H1 (cell line): ENCODE measurements at regions not wholly inside any gene's neighbourhood (a gene's known extent, or its start where the extent isn't known, plus 50 kb on each side); places are given as distances from the start of the nearest gene placed in this dataset.

Source experiments
- CTCF ChIA-PET: fragments of 300-600 bp; sonication (Branson Sonifier 250); formaldehyde crosslinking; loops from one replicate; lab custom pipeline; 2021; ENCODE audit not compliant: partially characterized antibody; lab: Charles Lee
- POLR2A ChIA-PET: fragments of 300-600 bp; sonication (Branson Sonifier 250); formaldehyde crosslinking; loops from one replicate; lab custom pipeline; 2021; ENCODE audit warnings: inconsistent platforms; ENCODE audit not compliant: partially characterized antibody; lab: Charles Lee
- DNase-seq, 2 experiments: peaks; one replicate each; pipeline versions ENCODE4 v3.0.0 to v3.0.0-alpha.2; 2010 to 2022; ENCODE audit warnings: low spot score in 2 of 2, low read depth in 1 of 2, mixed read lengths in 1 of 2
- FAIRE-seq: peaks from 2 replicates; lab custom pipeline; 2011; peaks lifted over from hg19 to GRCh38; lab: Jason Lieb, UNC
- H2AFZ ChIP-seq: 2 replicates; pipeline ENCODE4 v1.8.1; 2012; ENCODE audit warnings: low read length, inconsistent platforms
- H2AK5ac ChIP-seq: 2 replicates; pipeline ENCODE4 v1.6.1; 2013; ENCODE audit warnings: low read depth, low read length
- H2BK120ac ChIP-seq: replicated peaks from 2 replicates; pipeline ENCODE3; 2013; ENCODE audit warnings: low read depth, low read length, inconsistent platforms
- H2BK12ac ChIP-seq: 2 replicates; pipeline ENCODE4 v1.6.1; 2013; ENCODE audit warnings: low read depth, low read length
- H2BK15ac ChIP-seq: 2 replicates; pipeline ENCODE4 v1.6.1; 2013; ENCODE audit warnings: low read length
- H2BK20ac ChIP-seq: 2 replicates; pipeline ENCODE4 v1.6.1; 2013; ENCODE audit warnings: low read length
- H2BK5ac ChIP-seq: 2 replicates; pipeline ENCODE4 v1.6.1; 2013; ENCODE audit warnings: low read depth, low read length
- H3K14ac ChIP-seq: 2 replicates; pipeline ENCODE4 v1.6.1; 2013; ENCODE audit warnings: inconsistent platforms; ENCODE audit not compliant: insufficient read length
- H3K18ac ChIP-seq: 2 replicates; pipeline ENCODE4 v1.6.1; 2013; ENCODE audit warnings: low read length; ENCODE audit errors: extremely low read depth
- H3K23ac ChIP-seq: 2 replicates; pipeline ENCODE4 v1.6.1; 2013; ENCODE audit warnings: inconsistent platforms; ENCODE audit not compliant: insufficient read length
- H3K23me2 ChIP-seq: 2 replicates; pipeline ENCODE4 v1.6.1; 2013; ENCODE audit warnings: low read depth, low read length
- H3K27ac ChIP-seq: 2 replicates; pipeline ENCODE4 v1.6.1; 2011; ENCODE audit warnings: low read depth, low read length, inconsistent platforms
- H3K27me3 ChIP-seq, 4 experiments: replicated peaks in 1 of 4; 1 replicate in 1 of 4; 2 replicates in 3 of 4; pipeline versions ENCODE4 v1.6.1 to v1.8.1; 2011 to 2013; ENCODE audit warnings: low read length in 3 of 4, mild to moderate bottlenecking in 3 of 4, inconsistent platforms in 2 of 4, mixed read lengths in 2 of 4, moderate library complexity in 1 of 4; ENCODE audit not compliant: control insufficient read depth in 3 of 4, insufficient read depth in 3 of 4; ENCODE audit errors: extremely low read depth in 1 of 4
- H3K36me3 ChIP-seq, 4 experiments: 2 replicates each; pipeline versions ENCODE4 v1.6.1 to v1.8.1; 2011 to 2013; ENCODE audit warnings: mild to moderate bottlenecking in 4 of 4, low read length in 3 of 4, moderate library complexity in 2 of 4, control low read depth in 1 of 4, inconsistent platforms in 1 of 4; ENCODE audit not compliant: insufficient read depth in 4 of 4, control insufficient read depth in 2 of 4
- H3K4ac ChIP-seq: replicated peaks from 2 replicates; pipeline ENCODE3; 2013; ENCODE audit warnings: low read length, low read depth, mixed read lengths, inconsistent platforms; ENCODE audit not compliant: insufficient read length
- H3K4me1 ChIP-seq, 4 experiments: replicated peaks in 1 of 4; 1 replicate in 1 of 4; 2 replicates in 3 of 4; pipeline versions ENCODE4 v1.6.1 to v1.8.1; 2011 to 2013; ENCODE audit warnings: low read length in 3 of 4, inconsistent platforms in 2 of 4, mixed read lengths in 1 of 4; ENCODE audit not compliant: insufficient read depth in 4 of 4, control insufficient read depth in 3 of 4
- H3K4me2 ChIP-seq, 2 experiments: 2 replicates each; pipeline versions ENCODE4 v1.6.1 to v1.8.1; 2011 to 2013; ENCODE audit warnings: low read depth in 2 of 2, low read length in 2 of 2, control low read depth in 1 of 2, inconsistent platforms in 1 of 2, mild to moderate bottlenecking in 1 of 2; ENCODE audit not compliant: insufficient read depth in 1 of 2
- H3K4me3 ChIP-seq, 4 experiments: fragments of 200-600, 300-600 bp in 1 of 4; sonication (generic), shearing (Covaris generic), sonication (Bioruptor Twin) in 1 of 4; 2 replicates each; pipeline versions ENCODE4 v1.5.1 to v1.8.1; 2011 to 2016; ENCODE audit warnings: low read length in 4 of 4, low read depth in 3 of 4, control low read depth in 2 of 4, inconsistent platforms in 2 of 4, mild to moderate bottlenecking in 2 of 4, mixed read lengths in 1 of 4, moderate library complexity in 1 of 4; ENCODE audit not compliant: insufficient read depth in 2 of 4; ENCODE audit errors: extremely low read depth in 1 of 4
- H3K56ac ChIP-seq: replicated peaks from 2 replicates; pipeline ENCODE3; 2013; ENCODE audit warnings: low read depth, mild to moderate bottlenecking, mixed read lengths, low read length, inconsistent platforms; ENCODE audit not compliant: insufficient read length
- H3K79me1 ChIP-seq: 2 replicates; pipeline ENCODE4 v1.6.1; 2013; ENCODE audit warnings: low read depth, low read length, control low read depth
- H3K79me2 ChIP-seq, 2 experiments: 2 replicates each; pipeline versions ENCODE4 v1.6.1 to v1.8.1; 2012 to 2013; ENCODE audit warnings: low read length in 2 of 2, mild to moderate bottlenecking in 2 of 2, inconsistent platforms in 1 of 2; ENCODE audit not compliant: insufficient read depth in 2 of 2, control insufficient read depth in 1 of 2
- H3K9ac ChIP-seq, 4 experiments: replicated peaks in 1 of 4; 1 replicate in 1 of 4; 2 replicates in 3 of 4; pipeline versions ENCODE4 v1.6.1 to v1.8.1; 2011 to 2013; ENCODE audit warnings: low read depth in 3 of 4, low read length in 3 of 4, control low read depth in 2 of 4, mild to moderate bottlenecking in 2 of 4, moderate library complexity in 2 of 4, inconsistent platforms in 1 of 4; ENCODE audit errors: extremely low read depth in 1 of 4
- H3K9me3 ChIP-seq, 2 experiments: 2 replicates each; pipeline versions ENCODE4 v1.6.1 to v1.8.1; 2012 to 2013; ENCODE audit warnings: mild to moderate bottlenecking in 2 of 2, moderate library complexity in 2 of 2, control low read depth in 1 of 2, inconsistent platforms in 1 of 2, low read depth in 1 of 2, low read length in 1 of 2, mixed read lengths in 1 of 2; ENCODE audit not compliant: insufficient read depth in 2 of 2
- H4K20me1 ChIP-seq, 2 experiments: replicated peaks in 1 of 2; 2 replicates each; pipeline versions ENCODE3 to v1.8.1; 2011 to 2013; ENCODE audit warnings: inconsistent platforms in 2 of 2, low read length in 2 of 2, mild to moderate bottlenecking in 1 of 2; ENCODE audit not compliant: insufficient read depth in 2 of 2, control insufficient read depth in 1 of 2
- H4K5ac ChIP-seq: 2 replicates; pipeline ENCODE4 v1.6.1; 2013; ENCODE audit warnings: low read length, low read depth, mixed read lengths, inconsistent platforms; ENCODE audit not compliant: insufficient read length
- H4K8ac ChIP-seq: 2 replicates; pipeline ENCODE4 v1.8.0; 2013; ENCODE audit warnings: mild to moderate bottlenecking, moderate library complexity, low read length, inconsistent platforms; ENCODE audit not compliant: insufficient read depth; ENCODE audit errors: extremely low read depth
- H4K91ac ChIP-seq: replicated peaks from 2 replicates; pipeline ENCODE3; 2013; ENCODE audit warnings: low read length, mixed read lengths, inconsistent platforms; ENCODE audit not compliant: insufficient read length
- BACH1 ChIP-seq: IDR thresholded peaks from 2 replicates; pipeline ENCODE4 v1.6.1; 2012; ENCODE audit warnings: low read length, improper control_type of control experiment
- CHD1 ChIP-seq: IDR thresholded peaks from 2 replicates; pipeline ENCODE4 v1.6.1; 2012; ENCODE audit warnings: low read depth, low read length, improper control_type of control experiment
- SIN3A ChIP-seq, 2 experiments: IDR thresholded peaks in 1 of 2; conservative IDR thresholded peaks in 1 of 2; 2 replicates each; pipeline ENCODE4 v1.6.1; 2011 to 2012; ENCODE audit warnings: low read length in 2 of 2, improper control_type of control experiment in 1 of 2, low read depth in 1 of 2, mild to moderate bottlenecking in 1 of 2
- WGBS, 2 experiments: shearing (Covaris generic) in 1 of 2; methylation state at CpG; one replicate each; pipeline versions ENCODE4 v1.1.6 to v1.1.7; 2013 to 2015; ENCODE audit warnings: low lambda C conversion rate in 2 of 2, mixed read lengths in 2 of 2, inconsistent platforms in 1 of 2, low coverage in 1 of 2, missing lambda C conversion rate in 1 of 2; ENCODE audit not compliant: insufficient replicate concordance in 2 of 2, insufficient coverage in 1 of 2, insufficient read length in 1 of 2; ENCODE audit errors: extremely low coverage in 1 of 2, missing lambda C conversion rate in 1 of 2; 5-methylcytosine and 5-hydroxymethylcytosine counted together

GRCh38 chr11:96648991-96649390 is 259.2 kb downstream of the JRKL start:
- H3K23ac ChIP-seq, result no peak overlapping the region
- no peaks in the 10 kb centered on the region for H3K79me2 ChIP-seq
- no peak for FAIRE-seq
- 65% methylated on average over 2 of the region's 2 CpGs; no CpG with 5 or more reads in 1 of the 2 experiments for WGBS, 2 experiments
- POLR2A ChIA-PET, result interaction anchor here (0.8 kb wide), 1 partner anchor 9 kb away, joined by 3 read pairs; no protein-coding TSS in a partner anchor
- H3K4me3 ChIP-seq, result no peak overlapping the region
- H4K8ac ChIP-seq, result no peak overlapping the region
- no peak overlapping the region for H3K4ac ChIP-seq
- no peak overlapping the region for H2BK15ac ChIP-seq
- H2AFZ ChIP-seq, result no peak overlapping the region
- H3K4me2 ChIP-seq, result no peak overlapping the region
- peaks cover 0 to 9% (median 1%) of the 10 kb centered on the region in 4 experiments; a peak in 2 of 7 replicates for H3K4me1 ChIP-seq
- H3K9ac ChIP-seq, result no peak overlapping the region
- H2AK5ac ChIP-seq, result no peak overlapping the region
- no peaks in the 10 kb centered on the region for H3K79me1 ChIP-seq
- H2BK12ac ChIP-seq, result no peak overlapping the region
- H3K27me3 ChIP-seq, result no peaks in the 10 kb centered on the region
- no peak overlapping the region for H4K91ac ChIP-seq
- H3K14ac ChIP-seq, result no peak overlapping the region
- no peaks in the 10 kb centered on the region for H3K36me3 ChIP-seq
- H2BK120ac ChIP-seq, result no peak overlapping the region
- H4K5ac ChIP-seq, result no peak overlapping the region
- DNase-seq, result no peak
- CTCF ChIA-PET, result interaction anchor here (0.6 to 2.7 kb wide), 5 partner anchors 8 to 723 kb away, joined by 3 to 10 read pairs (median 4); no protein-coding TSS in a partner anchor
- H3K56ac ChIP-seq, result no peak overlapping the region
- H3K9me3 ChIP-seq, result no peaks in the 10 kb centered on the region
- no peaks in the 10 kb centered on the region for H3K23me2 ChIP-seq
- H3K18ac ChIP-seq, result no peak overlapping the region
- H4K20me1 ChIP-seq, result no peaks in the 10 kb centered on the region
- TF ChIP-seq BACH1 (no peak), CHD1 (no peak), SIN3A (conservative IDR thresholded peaks at IDR 0.05 in 1 of 2, IDR thresholded peaks at IDR 0.05 in 1 of 2; ENCODE audit: low read depth in 1 of 2, low read length in 2 of 2) (no peak)
- H2BK20ac ChIP-seq, result peak overlapping the region; percentile 4; the same call in 1 of the 2 replicates
- H2BK5ac ChIP-seq, result no peak overlapping the region
- H3K27ac ChIP-seq, result no peak overlapping the region
